Tibial nerve (tissue), 4 donors: ENCODE measurements at regions not wholly inside any gene's neighbourhood (a gene's known extent, or its start where the extent isn't known, plus 50 kb on each side); places are given as distances from the start of the nearest gene placed in this dataset.
"Not testable (repeated sequence)": the region's sequence is repeated elsewhere in the genome, so short reads cannot be mapped to it uniquely, and the experiment has no call there.

Experiments
- DNase-seq, 2 donors: peaks; one replicate each; pipeline ENCODE4 v3.0.0-alpha.2; 2019; ENCODE audit warnings: low spot score in 2 of 2
- H3K27ac ChIP-seq, 4 donors: fragments of 200-600 bp; sonication (generic) in 3 of 4; one replicate each; pipeline ENCODE4 v1.5.1; 2017 to 2019; ENCODE audit warnings: mild to moderate bottlenecking in 1 of 4
- H3K27me3 ChIP-seq, 2 donors: fragments of 200-600 bp; sonication (generic) in 1 of 2; one replicate each; pipeline versions ENCODE4 v1.5.1 to v1.6.0; 2017 to 2019
- H3K36me3 ChIP-seq, 3 donors: fragments of 200-600 bp; sonication (generic); one replicate each; pipeline ENCODE4 v1.5.1; 2018 to 2019
- H3K4me1 ChIP-seq, 4 donors: fragments of 200-600 bp; sonication (generic) in 3 of 4; one replicate each; pipeline ENCODE4 v1.5.1; 2017 to 2019
- H3K4me3 ChIP-seq, 4 donors: fragments of 200-600 bp; sonication (generic) in 3 of 4; one replicate each; pipeline ENCODE4 v1.5.1; 2017 to 2019; ENCODE audit warnings: mild to moderate bottlenecking in 1 of 4, moderate library complexity in 1 of 4
- H3K9me3 ChIP-seq, 4 donors: fragments of 200-600 bp; sonication (generic) in 3 of 4; one replicate each; pipeline ENCODE4 v1.5.1; 2017 to 2019
- CTCF ChIP-seq, 5 experiments: fragments of 200-600 bp in 3 of 5; fragments of 450-650 bp in 2 of 5; sonication (generic) in 3 of 5; IDR thresholded peaks; one replicate each; pipeline ENCODE4 v1.5.1; 2016 to 2019; ENCODE audit warnings: antibody characterized with exemption in 5 of 5, mild to moderate bottlenecking in 3 of 5, moderate library complexity in 2 of 5
- EP300 ChIP-seq, 2 donors: sonication (generic); formaldehyde crosslinking; IDR thresholded peaks; one replicate each; pipeline ENCODE4 v1.6.1; 2017; ENCODE audit warnings: antibody characterized with exemption in 2 of 2, mild to moderate bottlenecking in 1 of 2
- POLR2A ChIP-seq, 2 donors: fragments of 450-650 bp; IDR thresholded peaks; one replicate each; pipeline ENCODE4 v1.6.1; 2017; ENCODE audit warnings: antibody characterized with exemption in 2 of 2, mild to moderate bottlenecking in 2 of 2, moderate library complexity in 2 of 2
- WGBS, 2 donors: methylation state at CpG; one replicate each; pipeline ENCODE4 v1.1.5; 2018; 5-methylcytosine and 5-hydroxymethylcytosine counted together

DNA sequence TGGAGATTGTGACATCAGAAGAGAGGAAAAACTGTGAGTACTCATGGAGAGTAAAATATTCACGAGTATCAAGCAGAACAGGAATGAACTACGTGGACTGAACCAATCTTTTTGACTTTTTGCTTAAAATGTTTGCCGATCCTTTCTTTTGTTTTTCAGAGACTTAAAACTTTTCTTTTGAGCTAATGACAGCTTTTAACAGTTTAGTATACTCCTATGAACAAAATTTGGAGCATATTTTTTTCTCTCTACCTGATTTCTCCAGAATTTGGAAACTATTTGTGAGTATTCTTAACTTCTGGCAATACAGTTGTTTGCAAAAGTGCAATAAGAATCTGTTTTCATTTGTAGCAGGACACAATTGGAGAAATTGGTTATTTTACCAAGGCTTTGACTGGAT lies 786.3 kb downstream of the SORCS1 start:
- no peak overlapping the region for H3K27ac ChIP-seq
- H3K9me3 ChIP-seq, result peaks cover 0 to 11% (median 0%) of the 10 kb centered on the region in 4 donors
- no peak for DNase-seq
- no peak overlapping the region for H3K4me3 ChIP-seq
- no peaks in the 10 kb centered on the region for H3K36me3 ChIP-seq
- TF ChIP-seq EP300 (IDR thresholded peaks at IDR 0.05), result no peak
- TF ChIP-seq CTCF (IDR thresholded peaks at IDR 0.05), result no peak
- no peak for TF ChIP-seq POLR2A (IDR thresholded peaks at IDR 0.05)
- no peaks in the 10 kb centered on the region for H3K27me3 ChIP-seq
- 91 to 93% methylated on average over 3 of the region's 3 CpGs for WGBS, 2 donors
- H3K4me1 ChIP-seq, result no peaks in the 10 kb centered on the region

DNA sequence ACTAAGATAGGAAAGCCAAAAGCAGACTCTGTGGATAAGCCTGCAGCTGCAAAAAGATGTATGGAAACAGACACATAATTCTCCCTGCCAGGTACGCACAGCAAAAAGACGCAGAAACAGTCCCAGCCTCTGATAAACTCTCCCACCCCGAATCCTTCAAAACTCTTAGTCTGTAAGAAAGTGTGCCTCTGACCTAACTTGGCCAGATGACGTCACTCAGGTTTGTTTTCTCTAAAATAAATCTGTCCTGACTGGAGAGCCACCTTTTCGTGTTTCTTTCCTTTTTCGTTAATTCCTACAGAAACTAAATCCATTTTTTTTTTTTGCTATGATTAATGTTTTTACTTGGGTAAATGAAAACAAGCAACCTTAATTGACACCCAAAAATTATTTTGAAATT lies 793.8 kb downstream of the SORCS1 start:
- 92 to 95% methylated on average over 6 of the region's 6 CpGs for WGBS, 2 donors
- no peaks in the 10 kb centered on the region for H3K4me1 ChIP-seq
- H3K4me3 ChIP-seq, result no peak overlapping the region
- H3K27ac ChIP-seq, result no peak overlapping the region
- no peak for DNase-seq
- no peaks in the 10 kb centered on the region for H3K9me3 ChIP-seq
- no peak for TF ChIP-seq CTCF (IDR thresholded peaks at IDR 0.05)
- no peak for TF ChIP-seq POLR2A (IDR thresholded peaks at IDR 0.05)
- TF ChIP-seq EP300 (IDR thresholded peaks at IDR 0.05), result no peak
- no peaks in the 10 kb centered on the region for H3K36me3 ChIP-seq
- no peaks in the 10 kb centered on the region for H3K27me3 ChIP-seq

DNA sequence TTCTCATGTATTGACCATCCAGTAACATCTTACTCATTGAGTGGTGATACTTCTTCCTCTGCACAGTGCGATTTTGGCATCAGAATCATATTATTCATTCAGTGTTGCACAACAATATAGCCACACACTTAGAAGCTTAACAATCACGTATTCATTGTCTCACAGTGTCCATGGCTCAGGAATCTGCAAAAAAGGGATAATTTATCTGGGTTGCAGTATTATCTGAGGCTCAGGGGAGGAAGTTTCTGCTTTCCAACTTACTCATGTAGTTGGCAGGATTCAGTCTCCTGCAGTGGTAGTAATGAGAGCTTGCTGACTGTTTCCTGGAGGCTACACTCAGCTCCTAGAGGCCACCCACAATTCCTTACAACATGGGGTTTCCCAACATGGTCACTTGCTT lies 803.6 kb downstream of the SORCS1 start:
- Histone ChIP-seq H3K27me3 (no peaks in the 10 kb centered on the region), H3K36me3 (no peaks in the 10 kb centered on the region), H3K9me3 (no peaks in the 10 kb centered on the region), H3K4me3 (no peak overlapping the region), H3K4me1 (no peaks in the 10 kb centered on the region), H3K27ac (no peak overlapping the region)
- WGBS, 2 donors, result 28 to 30% methylated on average over 2 of the region's 2 CpGs
- no peak for TF ChIP-seq POLR2A (IDR thresholded peaks at IDR 0.05)
- peak in 1 of 2 donors; percentile 38 for TF ChIP-seq EP300 (IDR thresholded peaks at IDR 0.05)
- peak in 1 of 2 donors; percentile 4 for DNase-seq

DNA sequence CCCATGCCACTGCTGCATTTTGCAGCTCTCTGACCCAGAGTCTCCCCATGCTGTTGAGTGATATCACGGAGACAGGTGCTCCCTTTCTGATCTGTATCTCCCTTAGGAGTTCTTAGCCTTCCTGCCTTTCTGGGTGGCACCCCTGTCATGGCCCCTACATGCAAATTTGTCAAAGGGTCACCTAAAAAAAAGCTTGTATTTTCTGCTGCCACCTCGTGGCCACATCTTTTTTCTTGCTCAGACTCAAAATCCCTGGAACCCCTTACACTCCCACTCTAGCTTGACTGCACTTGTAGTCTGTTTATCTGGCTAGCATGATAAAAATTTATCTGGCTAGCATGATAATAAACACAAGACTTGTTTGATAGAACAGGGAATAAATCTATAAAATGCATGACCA lies 809.1 kb downstream of the SORCS1 start:
- Histone ChIP-seq H3K36me3 (no peaks in the 10 kb centered on the region), H3K27me3 (no peaks in the 10 kb centered on the region), H3K9me3 (peaks cover 0 to 2% (median 0%) of the 10 kb centered on the region in 4 donors), H3K4me1 (no peaks in the 10 kb centered on the region), H3K4me3 (no peak overlapping the region), H3K27ac (no peak overlapping the region)
- no peak for TF ChIP-seq POLR2A (IDR thresholded peaks at IDR 0.05)
- TF ChIP-seq EP300 (IDR thresholded peaks at IDR 0.05), result no peak
- TF ChIP-seq CTCF (IDR thresholded peaks at IDR 0.05), result no peak
- DNase-seq, result no peak
- WGBS, 2 donors, result 51 to 52% methylated on average over 2 of the region's 2 CpGs

DNA sequence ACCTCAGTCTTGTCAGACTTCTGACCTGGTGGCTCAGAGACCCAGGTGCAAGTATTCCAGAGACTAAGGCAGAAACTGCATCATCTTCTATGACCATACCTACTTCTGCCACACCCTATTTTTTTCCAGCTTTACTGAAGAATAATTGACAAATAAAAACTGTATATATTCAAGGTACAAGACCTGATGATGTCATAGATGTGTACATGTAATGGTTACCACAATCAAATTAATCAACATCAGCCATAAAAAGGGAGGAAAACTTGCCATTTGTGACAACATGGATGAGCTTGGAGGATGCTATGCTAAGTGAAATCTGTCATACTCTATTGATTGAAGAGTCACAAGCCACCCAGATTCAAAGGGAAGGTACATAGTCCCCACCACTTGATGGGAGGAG lies 815.6 kb downstream of the SORCS1 start:
- TF ChIP-seq EP300 (IDR thresholded peaks at IDR 0.05) (no peak), CTCF (IDR thresholded peaks at IDR 0.05) (no peak), POLR2A (IDR thresholded peaks at IDR 0.05) (no peak)
- Histone ChIP-seq H3K4me1 (no peaks in the 10 kb centered on the region), H3K27me3 (no peaks in the 10 kb centered on the region), H3K9me3 (peaks cover 0 to 2% (median 0%) of the 10 kb centered on the region in 4 donors), H3K4me3 (no peak overlapping the region), H3K36me3 (no peaks in the 10 kb centered on the region), H3K27ac (no peak overlapping the region)
- DNase-seq, result no peak

DNA sequence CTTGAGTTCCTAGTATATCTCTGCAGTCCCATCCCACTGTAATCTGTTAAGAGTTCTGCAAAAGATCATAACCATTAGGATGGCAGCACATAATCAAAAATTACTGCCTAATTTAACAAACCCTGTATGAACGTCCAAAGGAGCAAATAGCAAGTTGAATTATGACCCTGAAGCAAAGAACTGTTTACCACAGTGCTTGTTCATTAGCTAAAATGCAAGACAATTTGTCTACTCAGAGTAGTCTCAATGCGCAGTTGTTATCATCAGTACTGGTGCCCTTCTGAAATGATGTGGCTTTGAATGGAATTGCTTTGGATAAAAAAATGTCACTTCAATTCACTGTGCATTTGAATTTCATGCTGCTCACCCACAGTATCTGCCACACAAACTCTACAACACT lies 817.0 kb downstream of the SORCS1 start:
- WGBS, 2 donors, result 37 to 43% methylated on average over 2 of the region's 2 CpGs
- no peak for DNase-seq
- TF ChIP-seq POLR2A (IDR thresholded peaks at IDR 0.05) (no peak), EP300 (IDR thresholded peaks at IDR 0.05) (no peak)
- peaks cover 0 to 2% (median 0%) of the 10 kb centered on the region in 4 donors for H3K9me3 ChIP-seq
- H3K27me3 ChIP-seq, result no peaks in the 10 kb centered on the region
- no peak overlapping the region for H3K4me3 ChIP-seq
- H3K36me3 ChIP-seq, result no peaks in the 10 kb centered on the region
- no peaks in the 10 kb centered on the region for H3K4me1 ChIP-seq
- H3K27ac ChIP-seq, result no peak overlapping the region

DNA sequence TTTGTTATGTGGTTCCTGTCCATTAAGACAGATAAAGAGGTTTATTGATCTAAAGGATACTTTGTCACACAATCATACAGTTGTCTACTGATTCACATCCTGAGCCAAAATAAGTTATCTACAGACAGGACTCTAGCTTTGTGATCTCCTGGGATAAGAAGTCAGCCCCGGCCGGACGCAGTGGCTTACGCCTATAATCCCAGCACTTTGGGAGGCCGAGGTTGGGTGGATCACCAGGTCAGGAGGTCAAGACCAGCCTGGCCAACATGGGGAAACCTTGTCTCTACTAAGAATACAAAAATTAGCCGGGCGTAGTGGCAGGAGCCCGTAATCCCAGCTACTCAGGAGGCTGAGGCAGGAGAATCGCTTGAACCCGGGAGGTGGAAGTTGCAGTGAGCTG lies 821.0 kb downstream of the SORCS1 start:
- not testable (repeated sequence) for H3K4me1 ChIP-seq, H3K36me3 ChIP-seq, H3K4me3 ChIP-seq, DNase-seq, H3K9me3 ChIP-seq, H3K27ac ChIP-seq, H3K27me3 ChIP-seq
- WGBS, 2 donors, result 66 to 67% methylated on average over 10 of the region's 10 CpGs
